SK-N-SH (cell line): ENCODE measurements at regions not wholly inside any gene's neighbourhood (a gene's known extent, or its start where the extent isn't known, plus 50 kb on each side); places are given as distances from the start of the nearest gene placed in this dataset.
"Not testable (repeated sequence)": the region's sequence is repeated elsewhere in the genome, so short reads cannot be mapped to it uniquely, and the experiment has no call there.

Experiments used
- CTCF ChIA-PET: fragments of 300-600, 350-600 bp; formaldehyde crosslinking; extraction: SDS; loops from one replicate; lab custom pipeline; 2021; lab: Yijun Ruan, JAX
- POLR2A ChIA-PET: fragments of 350-600 bp; sonication (Branson Sonifier 250); formaldehyde crosslinking; extraction: SDS; loops from one replicate; lab custom pipeline; 2020; ENCODE audit warnings: antibody characterized with exemption, inconsistent platforms; lab: Yijun Ruan, JAX
- DNase-seq: peaks from one replicate; pipeline ENCODE4 v3.0.0; 2012
- H2AFZ ChIP-seq: fragments of 200-600 bp; sonication (generic); 2 replicates; pipeline ENCODE4 v1.8.1; 2016; ENCODE audit warnings: antibody characterized with exemption, mild to moderate bottlenecking, low read depth
- H3F3A ChIP-seq: fragments of 200-600 bp; sonication (generic); replicated peaks from 2 replicates; pipeline ENCODE3; 2016; ENCODE audit warnings: antibody characterized with exemption, mild to moderate bottlenecking; ENCODE audit not compliant: insufficient read depth
- H3K27ac ChIP-seq, 2 experiments: fragments of 200-500 bp in 1 of 2; fragments of 200-600 bp in 1 of 2; sonication (Bioruptor generic) in 1 of 2; sonication (generic), shearing (Covaris generic) in 1 of 2; 2 replicates each; pipeline versions ENCODE4 v1.5.1 to v1.6.1; 2014 to 2016; ENCODE audit warnings: low read depth in 2 of 2, inconsistent platforms in 1 of 2, low read length in 1 of 2, mild to moderate bottlenecking in 1 of 2, mixed read lengths in 1 of 2
- H3K27me3 ChIP-seq: fragments of 200-600 bp; sonication (generic), shearing (Covaris generic); 2 replicates; pipeline ENCODE4 v1.6.1; 2016; ENCODE audit warnings: mixed run types; ENCODE audit not compliant: insufficient read depth
- H3K36me3 ChIP-seq, 2 experiments: fragments of 200-500 bp in 1 of 2; fragments of 200-600 bp in 1 of 2; sonication (Bioruptor generic) in 1 of 2; sonication (generic) in 1 of 2; replicated peaks in 1 of 2; 2 replicates each; pipeline versions ENCODE3 to v1.5.1; 2014 to 2016; ENCODE audit warnings: low read length in 1 of 2, mild to moderate bottlenecking in 1 of 2; ENCODE audit not compliant: insufficient read depth in 2 of 2, control insufficient read depth in 1 of 2
- H3K4me1 ChIP-seq, 2 experiments: fragments of 200-500 bp in 1 of 2; fragments of 200-600 bp in 1 of 2; sonication (Bioruptor generic) in 1 of 2; sonication (generic), shearing (Covaris generic) in 1 of 2; 2 replicates each; pipeline versions ENCODE4 v1.5.1 to v1.6.1; 2014 to 2016; ENCODE audit warnings: low read depth in 1 of 2, low read length in 1 of 2, mixed run types in 1 of 2; ENCODE audit not compliant: insufficient read depth in 2 of 2, control insufficient read depth in 1 of 2
- H3K4me2 ChIP-seq: fragments of 200-600 bp; sonication (generic), shearing (Covaris generic); 2 replicates; pipeline ENCODE4 v1.6.1; 2017; ENCODE audit warnings: mixed run types
- H3K4me3 ChIP-seq, 2 experiments: fragments of 200-500 bp in 1 of 2; fragments of 200-600 bp in 1 of 2; sonication (Bioruptor generic) in 1 of 2; sonication (generic), shearing (Covaris generic) in 1 of 2; 2 replicates each; pipeline versions ENCODE4 v1.5.1 to v1.8.1; 2014 to 2016; ENCODE audit warnings: low read depth in 2 of 2, inconsistent platforms in 1 of 2, low read length in 1 of 2, mild to moderate bottlenecking in 1 of 2, mixed read lengths in 1 of 2, moderate library complexity in 1 of 2
- H3K79me2 ChIP-seq: fragments of 200-600 bp; sonication (generic); 2 replicates; pipeline ENCODE4 v1.8.1; 2017; ENCODE audit warnings: mild to moderate bottlenecking; ENCODE audit not compliant: insufficient read depth
- H3K9ac ChIP-seq: fragments of 200-600 bp; sonication (generic); 2 replicates; pipeline ENCODE4 v1.6.1; 2017; ENCODE audit warnings: mixed run types
- H3K9me2 ChIP-seq: fragments of 200-600 bp; sonication (generic); 2 replicates; pipeline ENCODE4 v1.6.1; 2017; ENCODE audit warnings: mixed run types
- H3K9me3 ChIP-seq: fragments of 200-600 bp; sonication (generic); 2 replicates; pipeline ENCODE4 v1.6.1; 2017; ENCODE audit warnings: mixed run types, mild to moderate bottlenecking, moderate library complexity
- H4K20me1 ChIP-seq: fragments of 200-600 bp; sonication (generic); 2 replicates; pipeline ENCODE4 v1.6.1; 2017; ENCODE audit warnings: mild to moderate bottlenecking, mixed run types; ENCODE audit not compliant: insufficient read depth
- MXI1 ChIP-seq: IDR thresholded peaks from 2 replicates; pipeline ENCODE4 v1.6.1; 2012; ENCODE audit warnings: mild to moderate bottlenecking, low read depth, low read length, improper control_type of control experiment
- RCOR1 ChIP-seq: fragments of 150-350 bp; IDR thresholded peaks from 2 replicates; pipeline ENCODE4 v1.6.1; 2017; ENCODE audit warnings: antibody characterized with exemption, low read length
- RFX5 ChIP-seq: IDR thresholded peaks from 2 replicates; pipeline ENCODE4 v1.6.1; 2012; ENCODE audit warnings: mild to moderate bottlenecking, improper control_type of control experiment, low read length
- RXRA ChIP-seq: IDR thresholded peaks from 2 replicates; pipeline ENCODE4 v1.4.0; 2012; ENCODE audit warnings: low read depth, mild to moderate bottlenecking, borderline replicate concordance
- SMC3 ChIP-seq: IDR thresholded peaks from 2 replicates; pipeline ENCODE4 v1.6.1; 2012; ENCODE audit warnings: low read depth, low read length, improper control_type of control experiment
- TAF1 ChIP-seq: IDR thresholded peaks from 2 replicates; pipeline ENCODE4 v1.6.1; 2012; ENCODE audit warnings: low read depth, mild to moderate bottlenecking, low read length, moderate library complexity, borderline replicate concordance
- WGBS: methylation state at CpG from one replicate; pipeline ENCODE4 v1.1.6; 2017; ENCODE audit warnings: low lambda C conversion rate; 5-methylcytosine and 5-hydroxymethylcytosine counted together
- TF ChIP-seq, protein P1 (sequence below): IDR thresholded peaks from 2 replicates; pipeline ENCODE4 v1.6.1; 2012; ENCODE audit warnings: mild to moderate bottlenecking, low read depth, low read length, moderate library complexity
- TF ChIP-seq, protein P2 (sequence below): IDR thresholded peaks from 2 replicates; pipeline ENCODE4 v1.4.0; 2012; ENCODE audit warnings: low read depth, borderline replicate concordance
- TF ChIP-seq, protein P3 (sequence below): fragments of 200-600 bp; sonication (generic); IDR thresholded peaks from 2 replicates; pipeline ENCODE4 v1.6.1; 2017; ENCODE audit warnings: antibody characterized with exemption, mild to moderate bottlenecking, moderate library complexity

DNA sequence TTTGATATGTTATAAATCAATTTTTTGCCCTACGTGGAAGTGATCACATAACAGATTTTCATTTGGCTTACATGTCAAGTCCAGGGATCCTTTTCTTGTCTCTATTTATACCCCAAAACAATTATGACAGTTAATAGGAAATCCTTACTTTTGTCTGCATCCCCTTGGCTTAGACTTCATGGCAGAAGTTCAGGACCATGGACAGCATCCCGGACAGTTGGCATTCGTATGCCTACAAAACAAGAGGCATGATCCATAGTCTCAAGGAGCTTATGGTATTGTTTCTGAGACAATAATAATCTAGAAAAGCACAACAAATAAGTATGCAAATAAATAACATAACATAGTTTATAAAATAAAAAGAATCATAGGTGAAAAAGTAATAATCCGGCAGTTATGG, 214.3 kb upstream of the GRIA1 start:
- Histone ChIP-seq H2AFZ (no peak overlapping the region), H3K36me3 (no peaks in the 10 kb centered on the region), H3K79me2 (no peaks in the 10 kb centered on the region), H3K9me2 (0 out of 2 replicates have a peak, but pooled peaks cover 2% of the 10 kb centered on the region), H3K4me2 (no peak overlapping the region), H3K9me3 (no peaks in the 10 kb centered on the region)
- TF ChIP-seq, protein P1, sequence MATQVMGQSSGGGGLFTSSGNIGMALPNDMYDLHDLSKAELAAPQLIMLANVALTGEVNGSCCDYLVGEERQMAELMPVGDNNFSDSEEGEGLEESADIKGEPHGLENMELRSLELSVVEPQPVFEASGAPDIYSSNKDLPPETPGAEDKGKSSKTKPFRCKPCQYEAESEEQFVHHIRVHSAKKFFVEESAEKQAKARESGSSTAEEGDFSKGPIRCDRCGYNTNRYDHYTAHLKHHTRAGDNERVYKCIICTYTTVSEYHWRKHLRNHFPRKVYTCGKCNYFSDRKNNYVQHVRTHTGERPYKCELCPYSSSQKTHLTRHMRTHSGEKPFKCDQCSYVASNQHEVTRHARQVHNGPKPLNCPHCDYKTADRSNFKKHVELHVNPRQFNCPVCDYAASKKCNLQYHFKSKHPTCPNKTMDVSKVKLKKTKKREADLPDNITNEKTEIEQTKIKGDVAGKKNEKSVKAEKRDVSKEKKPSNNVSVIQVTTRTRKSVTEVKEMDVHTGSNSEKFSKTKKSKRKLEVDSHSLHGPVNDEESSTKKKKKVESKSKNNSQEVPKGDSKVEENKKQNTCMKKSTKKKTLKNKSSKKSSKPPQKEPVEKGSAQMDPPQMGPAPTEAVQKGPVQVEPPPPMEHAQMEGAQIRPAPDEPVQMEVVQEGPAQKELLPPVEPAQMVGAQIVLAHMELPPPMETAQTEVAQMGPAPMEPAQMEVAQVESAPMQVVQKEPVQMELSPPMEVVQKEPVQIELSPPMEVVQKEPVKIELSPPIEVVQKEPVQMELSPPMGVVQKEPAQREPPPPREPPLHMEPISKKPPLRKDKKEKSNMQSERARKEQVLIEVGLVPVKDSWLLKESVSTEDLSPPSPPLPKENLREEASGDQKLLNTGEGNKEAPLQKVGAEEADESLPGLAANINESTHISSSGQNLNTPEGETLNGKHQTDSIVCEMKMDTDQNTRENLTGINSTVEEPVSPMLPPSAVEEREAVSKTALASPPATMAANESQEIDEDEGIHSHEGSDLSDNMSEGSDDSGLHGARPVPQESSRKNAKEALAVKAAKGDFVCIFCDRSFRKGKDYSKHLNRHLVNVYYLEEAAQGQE, result peak; percentile 98
- TF ChIP-seq, protein P2, sequence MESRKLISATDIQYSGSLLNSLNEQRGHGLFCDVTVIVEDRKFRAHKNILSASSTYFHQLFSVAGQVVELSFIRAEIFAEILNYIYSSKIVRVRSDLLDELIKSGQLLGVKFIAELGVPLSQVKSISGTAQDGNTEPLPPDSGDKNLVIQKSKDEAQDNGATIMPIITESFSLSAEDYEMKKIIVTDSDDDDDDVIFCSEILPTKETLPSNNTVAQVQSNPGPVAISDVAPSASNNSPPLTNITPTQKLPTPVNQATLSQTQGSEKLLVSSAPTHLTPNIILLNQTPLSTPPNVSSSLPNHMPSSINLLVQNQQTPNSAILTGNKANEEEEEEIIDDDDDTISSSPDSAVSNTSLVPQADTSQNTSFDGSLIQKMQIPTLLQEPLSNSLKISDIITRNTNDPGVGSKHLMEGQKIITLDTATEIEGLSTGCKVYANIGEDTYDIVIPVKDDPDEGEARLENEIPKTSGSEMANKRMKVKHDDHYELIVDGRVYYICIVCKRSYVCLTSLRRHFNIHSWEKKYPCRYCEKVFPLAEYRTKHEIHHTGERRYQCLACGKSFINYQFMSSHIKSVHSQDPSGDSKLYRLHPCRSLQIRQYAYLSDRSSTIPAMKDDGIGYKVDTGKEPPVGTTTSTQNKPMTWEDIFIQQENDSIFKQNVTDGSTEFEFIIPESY, result no peak
- TF ChIP-seq, all 33 proteins: peak for 1
- Histone ChIP-seq H3K4me1 (no peaks in the 10 kb centered on the region), H3K9ac (no peak overlapping the region), H3F3A (no peaks in the 10 kb centered on the region), H3K27me3 (no peaks in the 10 kb centered on the region), H3K4me3 (no peak overlapping the region), H4K20me1 (no peaks in the 10 kb centered on the region), H3K27ac (no peak overlapping the region)
- POLR2A ChIA-PET, result no interaction called here
- 19% methylated on average over 4 of the region's 4 CpGs for WGBS
- DNase-seq, result no peak
- CTCF ChIA-PET, result no interaction called here

DNA sequence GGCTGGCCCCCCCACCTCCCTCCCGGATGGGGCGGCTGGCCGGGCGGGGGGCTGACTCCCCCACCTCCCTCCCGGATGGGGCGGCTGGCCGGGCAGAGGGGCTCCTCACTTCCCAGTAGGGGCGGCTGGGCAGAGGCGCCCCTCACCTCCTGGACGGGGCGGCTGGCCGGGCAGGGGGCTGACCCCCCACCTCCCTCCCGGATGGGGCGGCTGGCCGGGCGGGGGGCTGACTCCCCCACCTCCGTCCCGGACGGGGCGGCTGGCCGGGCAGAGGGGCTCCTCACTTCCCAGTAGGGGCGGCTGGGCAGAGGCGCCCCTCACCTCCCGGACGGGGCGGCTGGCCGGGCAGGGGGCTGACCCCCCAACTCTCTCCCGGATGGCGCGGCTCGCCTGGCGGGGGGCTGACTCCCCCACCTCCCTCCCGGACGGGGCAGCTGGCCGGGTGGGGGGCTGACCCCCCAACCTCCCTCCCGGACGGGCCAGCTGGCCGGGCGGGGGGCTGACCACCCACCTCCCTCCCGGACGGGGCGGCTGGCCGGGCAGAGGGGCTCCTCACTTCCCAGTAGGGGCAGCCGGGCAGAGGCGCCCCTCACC, 194.1 kb upstream of the GRIA1 start:
- CTCF ChIA-PET, H3K4me2 ChIP-seq, H3F3A ChIP-seq, H4K20me1 ChIP-seq, H3K9me2 ChIP-seq, H3K9ac ChIP-seq, H3K4me1 ChIP-seq, H3K27ac ChIP-seq, H3K36me3 ChIP-seq, H3K4me3 ChIP-seq, H3K9me3 ChIP-seq, POLR2A ChIA-PET, H3K79me2 ChIP-seq, DNase-seq, H2AFZ ChIP-seq, H3K27me3 ChIP-seq: not testable (repeated sequence)
- WGBS, result no CpG with 5 or more reads among the region's 45 CpGs

DNA sequence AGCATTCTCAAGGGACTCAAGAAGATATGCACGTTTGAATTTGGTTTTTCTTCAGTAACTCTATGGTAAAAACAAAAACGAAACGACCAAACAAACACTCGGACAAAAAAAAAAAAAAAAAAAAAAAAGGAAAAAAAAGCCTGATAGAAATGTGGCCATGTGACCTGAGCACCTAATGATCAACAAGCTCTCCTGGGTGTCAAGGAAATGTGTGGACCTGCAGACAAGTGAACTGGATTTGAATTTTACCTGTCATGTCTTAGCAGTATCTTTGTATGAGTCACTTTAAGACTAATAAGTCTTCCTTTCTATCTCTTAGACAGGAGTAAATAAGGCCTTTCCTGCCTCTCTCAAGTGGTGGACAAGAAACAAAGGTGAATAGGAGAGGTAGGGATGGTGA, 190.6 kb upstream of the GRIA1 start:
- ChIA-PET CTCF (no interaction called here), POLR2A (no interaction called here)
- Histone ChIP-seq H3K4me1 (no peaks in the 10 kb centered on the region), H3K36me3 (no peaks in the 10 kb centered on the region), H3K27ac (no peak overlapping the region), H3K9me3 (no peaks in the 10 kb centered on the region), H3K27me3 (no peaks in the 10 kb centered on the region), H3K4me3 (no peak overlapping the region), H2AFZ (no peak overlapping the region), H3K9me2 (no peaks in the 10 kb centered on the region), H4K20me1 (no peaks in the 10 kb centered on the region), H3F3A (no peaks in the 10 kb centered on the region), H3K79me2 (no peaks in the 10 kb centered on the region), H3K4me2 (no peak overlapping the region), H3K9ac (no peak overlapping the region)
- no peak for DNase-seq
- 2% methylated on average over 4 of the region's 4 CpGs for WGBS
- no peak for TF ChIP-seq RXRA
- no peak for TF ChIP-seq MXI1
- TF ChIP-seq TAF1, result no peak
- TF ChIP-seq RFX5, result no peak
- TF ChIP-seq, protein P2, result no peak
- TF ChIP-seq, protein P3, sequence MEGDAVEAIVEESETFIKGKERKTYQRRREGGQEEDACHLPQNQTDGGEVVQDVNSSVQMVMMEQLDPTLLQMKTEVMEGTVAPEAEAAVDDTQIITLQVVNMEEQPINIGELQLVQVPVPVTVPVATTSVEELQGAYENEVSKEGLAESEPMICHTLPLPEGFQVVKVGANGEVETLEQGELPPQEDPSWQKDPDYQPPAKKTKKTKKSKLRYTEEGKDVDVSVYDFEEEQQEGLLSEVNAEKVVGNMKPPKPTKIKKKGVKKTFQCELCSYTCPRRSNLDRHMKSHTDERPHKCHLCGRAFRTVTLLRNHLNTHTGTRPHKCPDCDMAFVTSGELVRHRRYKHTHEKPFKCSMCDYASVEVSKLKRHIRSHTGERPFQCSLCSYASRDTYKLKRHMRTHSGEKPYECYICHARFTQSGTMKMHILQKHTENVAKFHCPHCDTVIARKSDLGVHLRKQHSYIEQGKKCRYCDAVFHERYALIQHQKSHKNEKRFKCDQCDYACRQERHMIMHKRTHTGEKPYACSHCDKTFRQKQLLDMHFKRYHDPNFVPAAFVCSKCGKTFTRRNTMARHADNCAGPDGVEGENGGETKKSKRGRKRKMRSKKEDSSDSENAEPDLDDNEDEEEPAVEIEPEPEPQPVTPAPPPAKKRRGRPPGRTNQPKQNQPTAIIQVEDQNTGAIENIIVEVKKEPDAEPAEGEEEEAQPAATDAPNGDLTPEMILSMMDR, result no peak
- TF ChIP-seq SMC3, result no peak
- TF ChIP-seq RCOR1, result no peak
